ENCODE measurements at regions not wholly inside any gene's neighbourhood (a gene's known extent, or its start where the extent isn't known, plus 50 kb on each side); places are given as distances from the start of the nearest gene placed in this dataset.

DNA sequence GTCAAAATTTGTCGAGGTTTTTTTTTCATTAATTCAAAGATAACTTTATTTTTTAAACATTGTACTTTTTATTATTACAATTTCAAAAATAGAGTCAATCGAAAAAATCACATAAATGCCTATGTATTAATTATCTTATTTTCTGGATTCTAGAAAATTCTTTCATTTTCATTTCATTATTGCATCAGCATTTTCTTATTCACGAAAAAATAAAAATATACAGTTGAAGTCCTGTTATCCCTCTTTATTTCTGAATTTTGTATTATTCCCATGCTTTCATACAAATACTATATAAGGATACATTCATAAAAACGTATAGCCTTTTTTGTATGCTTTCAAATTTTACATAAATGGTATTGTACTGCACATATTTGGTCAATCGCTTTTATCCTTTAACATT is 681.0 kb upstream of the USP24 start:
- TF ChIP-seq, protein P1, sequence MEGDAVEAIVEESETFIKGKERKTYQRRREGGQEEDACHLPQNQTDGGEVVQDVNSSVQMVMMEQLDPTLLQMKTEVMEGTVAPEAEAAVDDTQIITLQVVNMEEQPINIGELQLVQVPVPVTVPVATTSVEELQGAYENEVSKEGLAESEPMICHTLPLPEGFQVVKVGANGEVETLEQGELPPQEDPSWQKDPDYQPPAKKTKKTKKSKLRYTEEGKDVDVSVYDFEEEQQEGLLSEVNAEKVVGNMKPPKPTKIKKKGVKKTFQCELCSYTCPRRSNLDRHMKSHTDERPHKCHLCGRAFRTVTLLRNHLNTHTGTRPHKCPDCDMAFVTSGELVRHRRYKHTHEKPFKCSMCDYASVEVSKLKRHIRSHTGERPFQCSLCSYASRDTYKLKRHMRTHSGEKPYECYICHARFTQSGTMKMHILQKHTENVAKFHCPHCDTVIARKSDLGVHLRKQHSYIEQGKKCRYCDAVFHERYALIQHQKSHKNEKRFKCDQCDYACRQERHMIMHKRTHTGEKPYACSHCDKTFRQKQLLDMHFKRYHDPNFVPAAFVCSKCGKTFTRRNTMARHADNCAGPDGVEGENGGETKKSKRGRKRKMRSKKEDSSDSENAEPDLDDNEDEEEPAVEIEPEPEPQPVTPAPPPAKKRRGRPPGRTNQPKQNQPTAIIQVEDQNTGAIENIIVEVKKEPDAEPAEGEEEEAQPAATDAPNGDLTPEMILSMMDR (IDR thresholded peaks at IDR 0.05): no peak
- TF ChIP-seq POLR2A (IDR thresholded peaks at IDR 0.05): no peak
